ENCODE measurements at regions not wholly inside any gene's neighbourhood (a gene's known extent, or its start where the extent isn't known, plus 50 kb on each side); places are given as distances from the start of the nearest gene placed in this dataset.

- peak; percentile 78 to 82 for ATAC-seq
- intact Hi-C loops (cut with DNase I): no loop called here
- no peak overlapping the region for H3K4me3 ChIP-seq
- peaks cover 34% of the 10 kb centered on the region for H3K4me1 ChIP-seq
- H3K9me3 ChIP-seq: no peaks in the 10 kb centered on the region
- no peak for TF ChIP-seq CTCF (IDR thresholded peaks at IDR 0.05)
- no peak overlapping the region for H3K27ac ChIP-seq
- no peaks in the 10 kb centered on the region for H3K36me3 ChIP-seq
- H3K27me3 ChIP-seq (ENCODE audit: low read depth): no peaks in the 10 kb centered on the region
- peak; percentile 83 for DNase-seq
These were observed 73.7 kb upstream of the ACSL1 start for GRCh38 chr4:184899261-184900134.

GRCh38 chr4:184900184-184900583 is 74.4 kb upstream of the ACSL1 start:
- no peak overlapping the region for H3K27ac ChIP-seq
- DNase-seq: no peak
- no peak for TF ChIP-seq CTCF (IDR thresholded peaks at IDR 0.05)
- ATAC-seq: peak in 1 of 2 donors; percentile 41
- no peaks in the 10 kb centered on the region for H3K27me3 ChIP-seq (ENCODE audit: low read depth)
- H3K4me1 ChIP-seq: peaks cover 31% of the 10 kb centered on the region
- no peaks in the 10 kb centered on the region for H3K9me3 ChIP-seq
- H3K36me3 ChIP-seq: no peaks in the 10 kb centered on the region
- no peak overlapping the region for H3K4me3 ChIP-seq
- intact Hi-C loops (cut with DNase I): no loop called here

GRCh38 chr4:184902550-184902949 is 76.8 kb upstream of the ACSL1 start:
- Histone ChIP-seq H3K27ac (no peak overlapping the region), H3K4me3 (no peak overlapping the region), H3K9me3 (no peaks in the 10 kb centered on the region), H3K36me3 (no peaks in the 10 kb centered on the region), H3K4me1 (peaks cover 21% of the 10 kb centered on the region), H3K27me3 (ENCODE audit: low read depth) (no peaks in the 10 kb centered on the region)
- intact Hi-C loops (cut with DNase I): no loop called here
- TF ChIP-seq CTCF (IDR thresholded peaks at IDR 0.05): no peak
- no peak for DNase-seq
- no peak for ATAC-seq

- TF ChIP-seq CTCF (IDR thresholded peaks at IDR 0.05): no peak
- H3K27ac ChIP-seq: no peak overlapping the region
These were observed 80.8 kb upstream of the ACSL1 start for GRCh38 chr4:184906480-184907097.

GRCh38 chr4:184907216-184907615 is 81.4 kb upstream of the ACSL1 start:
- intact Hi-C loops (cut with DNase I): no loop called here
- Histone ChIP-seq H3K9me3 (peaks cover 4% of the 10 kb centered on the region), H3K4me1 (no peaks in the 10 kb centered on the region), H3K27me3 (ENCODE audit: low read depth) (no peaks in the 10 kb centered on the region), H3K4me3 (no peak overlapping the region), H3K27ac (no peak overlapping the region), H3K36me3 (no peaks in the 10 kb centered on the region)
- ATAC-seq: peak in 1 of 2 donors; percentile 32
- no peak for TF ChIP-seq CTCF (IDR thresholded peaks at IDR 0.05)
- no peak for DNase-seq

More at GRCh38 chr4:184906480-184907097, 80.8 kb upstream of the ACSL1 start:
- intact Hi-C loops (cut with DNase I): no loop called here
- ATAC-seq (no peak), DNase-seq (no peak)
- no peaks in the 10 kb centered on the region for H3K36me3 ChIP-seq
- H3K9me3 ChIP-seq: no peaks in the 10 kb centered on the region
- no peaks in the 10 kb centered on the region for H3K27me3 ChIP-seq (ENCODE audit: low read depth)
- no peaks in the 10 kb centered on the region for H3K4me1 ChIP-seq
- H3K4me3 ChIP-seq: no peak overlapping the region

All from lower lobe of right lung (tissue), 2 donors.